Gastrocnemius medialis (tissue), 4 donors: ENCODE measurements at regions not wholly inside any gene's neighbourhood (a gene's known extent, or its start where the extent isn't known, plus 50 kb on each side); places are given as distances from the start of the nearest gene placed in this dataset.
"Not testable (repeated sequence)": the region's sequence is repeated elsewhere in the genome, so short reads cannot be mapped to it uniquely, and the experiment has no call there.

Experiments
- ATAC-seq, 2 donors: fragments of 150-250 bp; one replicate each; pipeline ENCODE4 v1.9.1; 2016
- DNase-seq, 2 donors: peaks; one replicate each; pipeline ENCODE4 v3.0.0-alpha.2; 2019
- H3K27ac ChIP-seq, 4 donors: fragments of 200-600 bp; sonication (generic); 1 replicate in 1 of 4; 2 replicates in 3 of 4; pipeline ENCODE4 v1.5.1; 2016 to 2018; ENCODE audit warnings: mild to moderate bottlenecking in 2 of 4, moderate library complexity in 1 of 4
- H3K27me3 ChIP-seq, 3 donors: fragments of 200-600 bp; sonication (generic) in 2 of 3; 1 replicate in 1 of 3; 2 replicates in 2 of 3; pipeline versions ENCODE4 v1.5.1 to v1.6.0; 2016 to 2019; ENCODE audit warnings: mild to moderate bottlenecking in 1 of 3, moderate library complexity in 1 of 3
- H3K36me3 ChIP-seq, 2 donors: fragments of 200-600 bp; sonication (generic) in 1 of 2; one replicate each; pipeline ENCODE4 v1.5.1; 2017 to 2018
- H3K4me1 ChIP-seq, 2 donors: fragments of 200-600 bp; sonication (generic) in 1 of 2; one replicate each; pipeline ENCODE4 v1.5.1; 2016 to 2017; ENCODE audit warnings: mild to moderate bottlenecking in 2 of 2
- H3K4me3 ChIP-seq, 4 donors: fragments of 200-600 bp; sonication (generic) in 3 of 4; 1 replicate in 1 of 4; 2 replicates in 3 of 4; pipeline ENCODE4 v1.5.1; 2016 to 2019; ENCODE audit warnings: mild to moderate bottlenecking in 2 of 4
- H3K9me3 ChIP-seq, 3 donors: fragments of 200-600 bp; sonication (generic) in 2 of 3; 1 replicate in 1 of 3; 2 replicates in 2 of 3; pipeline ENCODE4 v1.5.1; 2016 to 2019
- POLR2A ChIP-seq, 2 donors: fragments of 450-650 bp; IDR thresholded peaks; one replicate each; pipeline ENCODE4 v1.6.1; 2017; ENCODE audit warnings: antibody characterized with exemption in 2 of 2, mild to moderate bottlenecking in 2 of 2, moderate library complexity in 2 of 2
- in situ Hi-C, 4 donors: fragments of 200-750 bp; cut with MboI; loops; one replicate each; pipeline versions ENCODE4 v1.15.0 to v1.8.0; 2017; ENCODE audit warnings: low sequenced_read_pairs in 4 of 4
- intact Hi-C: fragments of 100-400 bp; cut with DNase I; formaldehyde crosslinking; loops from one replicate; pipeline ENCODE4 v1.15.1; 2023; ENCODE audit warnings: low total_unique reads
- TF ChIP-seq, protein P1 (sequence below), 5 experiments: fragments of 450-650 bp in 3 of 5; fragments of 200-600 bp in 2 of 5; sonication (generic) in 2 of 5; IDR thresholded peaks in 4 of 5; conservative IDR thresholded peaks in 1 of 5; 1 replicate in 4 of 5; 2 replicates in 1 of 5; pipeline ENCODE4 v1.5.1; 2016 to 2019; ENCODE audit warnings: antibody characterized with exemption in 5 of 5, mild to moderate bottlenecking in 3 of 5, moderate library complexity in 3 of 5

DNA sequence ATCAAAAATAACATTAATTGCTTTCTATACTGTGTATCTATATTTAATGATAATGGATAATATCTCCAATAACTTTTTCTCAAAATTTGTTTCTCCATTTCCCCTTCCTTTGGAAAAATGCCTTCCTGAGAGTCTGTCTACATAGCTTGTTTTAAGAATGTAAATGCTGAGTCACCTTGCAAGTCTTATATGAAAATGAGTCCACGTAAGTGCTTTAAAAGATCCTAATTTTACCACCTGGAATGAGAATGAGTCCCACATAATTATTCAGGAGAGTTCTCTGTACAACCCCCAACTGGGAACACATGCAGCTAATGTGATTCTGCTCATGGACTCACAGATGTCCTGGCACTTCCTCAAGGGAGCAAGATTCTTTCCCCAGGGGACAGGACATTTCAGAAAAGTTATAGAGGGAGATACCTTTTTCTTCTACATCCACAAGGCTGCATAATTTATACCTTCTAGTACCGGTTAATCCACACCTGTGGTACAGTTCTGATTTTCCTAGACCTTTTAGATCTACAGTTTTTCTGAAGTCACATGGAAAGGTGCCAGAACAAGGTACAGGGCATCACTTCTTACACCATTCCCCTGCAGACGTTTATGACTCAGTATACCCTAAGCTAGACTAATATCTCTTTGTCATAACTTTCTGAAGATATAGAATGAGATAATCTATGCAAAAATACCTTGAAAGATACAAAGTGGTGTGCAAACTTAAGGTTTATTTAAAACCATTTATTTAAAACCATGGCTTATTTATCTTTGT lies 314.1 kb downstream of the CETN3 start:
- no peaks in the 10 kb centered on the region for H3K27me3 ChIP-seq
- intact Hi-C loops, result no loop called here
- DNase-seq (no peak), ATAC-seq (no peak)
- H3K27ac ChIP-seq, result no peak overlapping the region
- no peak overlapping the region for H3K4me3 ChIP-seq
- no peaks in the 10 kb centered on the region for H3K4me1 ChIP-seq
- TF ChIP-seq POLR2A (IDR thresholded peaks at IDR 0.05), result no peak
- TF ChIP-seq, protein P1, sequence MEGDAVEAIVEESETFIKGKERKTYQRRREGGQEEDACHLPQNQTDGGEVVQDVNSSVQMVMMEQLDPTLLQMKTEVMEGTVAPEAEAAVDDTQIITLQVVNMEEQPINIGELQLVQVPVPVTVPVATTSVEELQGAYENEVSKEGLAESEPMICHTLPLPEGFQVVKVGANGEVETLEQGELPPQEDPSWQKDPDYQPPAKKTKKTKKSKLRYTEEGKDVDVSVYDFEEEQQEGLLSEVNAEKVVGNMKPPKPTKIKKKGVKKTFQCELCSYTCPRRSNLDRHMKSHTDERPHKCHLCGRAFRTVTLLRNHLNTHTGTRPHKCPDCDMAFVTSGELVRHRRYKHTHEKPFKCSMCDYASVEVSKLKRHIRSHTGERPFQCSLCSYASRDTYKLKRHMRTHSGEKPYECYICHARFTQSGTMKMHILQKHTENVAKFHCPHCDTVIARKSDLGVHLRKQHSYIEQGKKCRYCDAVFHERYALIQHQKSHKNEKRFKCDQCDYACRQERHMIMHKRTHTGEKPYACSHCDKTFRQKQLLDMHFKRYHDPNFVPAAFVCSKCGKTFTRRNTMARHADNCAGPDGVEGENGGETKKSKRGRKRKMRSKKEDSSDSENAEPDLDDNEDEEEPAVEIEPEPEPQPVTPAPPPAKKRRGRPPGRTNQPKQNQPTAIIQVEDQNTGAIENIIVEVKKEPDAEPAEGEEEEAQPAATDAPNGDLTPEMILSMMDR (IDR thresholded peaks at IDR 0.05 in 4 of 5, conservative IDR thresholded peaks at IDR 0.05 in 1 of 5), result no peak
- in situ Hi-C loops, result no loop called here
- H3K36me3 ChIP-seq, result no peaks in the 10 kb centered on the region
- H3K9me3 ChIP-seq, result no peaks in the 10 kb centered on the region

DNA sequence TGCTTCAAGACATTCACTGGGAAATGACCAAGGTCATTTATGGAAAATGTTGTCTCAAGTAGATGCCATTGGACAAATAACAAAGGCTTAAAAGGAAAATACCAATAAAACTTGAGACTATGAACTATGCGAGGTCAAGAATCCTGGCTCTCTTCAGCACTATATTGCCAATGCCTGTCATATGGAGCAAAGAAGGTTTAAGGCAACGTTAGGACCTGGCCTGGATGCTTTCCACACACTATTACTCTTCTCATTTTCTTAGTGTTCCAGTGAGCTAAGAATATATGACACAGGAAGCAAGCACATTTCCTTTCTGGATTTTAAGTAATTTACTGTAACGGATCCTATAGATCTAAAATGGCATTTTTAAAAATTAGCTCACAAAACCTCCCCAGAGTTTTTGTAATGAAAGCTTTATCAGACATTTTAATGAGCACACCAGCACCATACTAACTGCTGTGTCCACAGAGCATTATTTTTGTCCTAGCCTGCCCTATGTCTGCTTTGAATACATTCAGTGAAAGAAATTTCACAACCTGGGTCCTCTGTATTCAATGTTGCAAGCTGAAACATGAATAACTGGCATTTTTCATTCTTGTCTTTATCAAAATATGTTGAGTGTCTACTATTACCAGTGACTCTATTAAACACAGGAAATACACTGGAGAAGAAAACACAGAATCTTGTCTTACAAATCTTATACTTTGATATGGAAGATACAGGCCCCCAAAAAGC lies 315.6 kb downstream of the CETN3 start:
- no peak for DNase-seq
- no peak for ATAC-seq
- in situ Hi-C loops, result no loop called here
- no peak for TF ChIP-seq POLR2A (IDR thresholded peaks at IDR 0.05)
- TF ChIP-seq, protein P1 (IDR thresholded peaks at IDR 0.05 in 4 of 5, conservative IDR thresholded peaks at IDR 0.05 in 1 of 5), result no peak
- H3K27me3 ChIP-seq, result no peaks in the 10 kb centered on the region
- H3K9me3 ChIP-seq, result no peaks in the 10 kb centered on the region
- no peaks in the 10 kb centered on the region for H3K36me3 ChIP-seq
- no peak overlapping the region for H3K4me3 ChIP-seq
- H3K4me1 ChIP-seq, result no peaks in the 10 kb centered on the region
- intact Hi-C loops, result no loop called here
- no peak overlapping the region for H3K27ac ChIP-seq

DNA sequence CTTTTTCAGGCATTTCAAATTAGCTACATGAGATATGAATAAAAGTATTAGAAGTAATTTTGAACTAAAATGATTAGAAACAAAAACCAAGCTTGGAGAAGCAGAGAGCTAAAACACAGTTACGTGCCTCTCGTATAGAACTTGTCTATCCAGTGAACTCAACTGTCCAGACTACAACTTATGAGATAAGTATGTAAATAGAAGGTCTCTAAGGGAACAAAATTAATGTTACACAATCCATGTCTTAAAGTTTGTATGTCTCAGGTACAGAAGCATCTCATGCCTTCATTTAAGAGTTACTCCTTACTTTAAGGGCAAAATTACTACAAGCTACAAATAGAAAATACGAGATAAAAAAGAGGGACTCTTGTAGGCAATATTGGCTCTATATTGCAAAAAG lies 316.8 kb downstream of the CETN3 start:
- Histone ChIP-seq H3K27me3 (no peaks in the 10 kb centered on the region), H3K4me3 (no peak overlapping the region), H3K4me1 (no peaks in the 10 kb centered on the region), H3K36me3 (no peaks in the 10 kb centered on the region), H3K9me3 (no peaks in the 10 kb centered on the region), H3K27ac (no peak overlapping the region)
- ATAC-seq (no peak), DNase-seq (no peak)
- TF ChIP-seq, protein P1 (IDR thresholded peaks at IDR 0.05 in 4 of 5, conservative IDR thresholded peaks at IDR 0.05 in 1 of 5), result no peak
- no peak for TF ChIP-seq POLR2A (IDR thresholded peaks at IDR 0.05)
- intact Hi-C loops (no loop called here), in situ Hi-C loops (no loop called here)

DNA sequence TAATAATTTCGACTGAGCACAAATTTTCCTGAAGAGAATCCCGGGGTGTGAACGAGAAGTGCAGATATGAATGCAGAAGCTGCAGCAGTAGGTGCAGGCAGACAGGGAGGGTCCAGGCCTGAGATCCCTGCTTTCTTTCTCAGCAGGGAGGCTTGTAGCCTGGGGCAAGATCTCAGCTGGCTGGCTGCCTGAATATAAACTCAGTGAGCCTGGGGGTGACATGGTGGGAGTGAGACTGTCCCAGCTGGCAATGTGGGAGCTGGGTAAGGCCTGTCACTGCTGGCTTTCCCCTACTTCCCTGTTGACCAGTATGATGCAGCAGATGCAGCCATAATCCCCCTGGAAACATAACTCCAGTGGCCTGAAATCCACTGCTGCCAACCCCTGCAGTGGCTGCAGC lies 325.2 kb downstream of the CETN3 start:
- Histone ChIP-seq H3K27ac (no peak overlapping the region), H3K36me3 (no peaks in the 10 kb centered on the region), H3K27me3 (no peaks in the 10 kb centered on the region), H3K4me3 (no peak overlapping the region), H3K9me3 (no peaks in the 10 kb centered on the region), H3K4me1 (no peaks in the 10 kb centered on the region)
- TF ChIP-seq, protein P1 (IDR thresholded peaks at IDR 0.05 in 4 of 5, conservative IDR thresholded peaks at IDR 0.05 in 1 of 5), result no peak
- no peak for TF ChIP-seq POLR2A (IDR thresholded peaks at IDR 0.05)
- ATAC-seq (no peak), DNase-seq (no peak)
- intact Hi-C loops (no loop called here), in situ Hi-C loops (no loop called here)

GRCh38 chr5:90073026-90073570 lies 336.5 kb downstream of the CETN3 start:
- intact Hi-C loops, H3K27me3 ChIP-seq, ATAC-seq, H3K4me1 ChIP-seq, H3K9me3 ChIP-seq, H3K4me3 ChIP-seq, H3K36me3 ChIP-seq, in situ Hi-C loops, H3K27ac ChIP-seq, DNase-seq: not testable (repeated sequence)
